ENCODE measurements at regions not wholly inside any gene's neighbourhood (a gene's known extent, or its start where the extent isn't known, plus 50 kb on each side); places are given as distances from the start of the nearest gene placed in this dataset.

- no peak for DNase-seq
- peaks cover 2% of the 10 kb centered on the region; the same call in 1 of the 2 replicates for H3K27me3 Mint-ChIP-seq (ENCODE audit: low read depth)
- no peaks in the 10 kb centered on the region for H3K79me2 ChIP-seq (ENCODE audit: insufficient read depth, low read length)
- WGBS (ENCODE audit: extremely low coverage, insufficient read length, low lambda C conversion rate) = no CpG with 5 or more reads among the region's 4 CpGs
- H3K4me1 Mint-ChIP-seq = no peaks in the 10 kb centered on the region
- H3K4me3 Mint-ChIP-seq = no peak overlapping the region
- no peak overlapping the region; a peak in 1 of 7 replicates for H3K27ac Mint-ChIP-seq
- H3K23me2 ChIP-seq (ENCODE audit: insufficient read length, low read depth, low read length, poor library complexity, severe bottlenecking) = no peaks in the 10 kb centered on the region
- H3K18ac ChIP-seq (ENCODE audit: insufficient read length, low read depth, low read length) = no peak overlapping the region
- no peak overlapping the region for H3K14ac ChIP-seq (ENCODE audit: insufficient read depth, low read length)
- H2BK5ac ChIP-seq (ENCODE audit: insufficient read length, low read length) = no peak overlapping the region
- no peak overlapping the region for H4K91ac ChIP-seq (ENCODE audit: insufficient read length, low read depth, low read length)
- no peaks in the 10 kb centered on the region for H3K4me1 ChIP-seq (ENCODE audit: insufficient read depth, low read length)
- no peak overlapping the region for H4K5ac ChIP-seq (ENCODE audit: insufficient read length, low read depth, low read length)
- no peak overlapping the region for H4K8ac ChIP-seq (replicated peaks; ENCODE audit: insufficient read length, low read depth, low read length)
- no peaks in the 10 kb centered on the region; a peak in 1 of 5 replicates for H3K9me3 Mint-ChIP-seq
- no peak overlapping the region for H2BK120ac ChIP-seq (ENCODE audit: low read depth, low read length, poor library complexity, severe bottlenecking)
- no peak overlapping the region for H2BK20ac ChIP-seq (ENCODE audit: low read depth, low read length, poor library complexity, severe bottlenecking)
- no peak overlapping the region for H3T11ph ChIP-seq (ENCODE audit: low read length)
- no peak overlapping the region for H3K27ac ChIP-seq (ENCODE audit: insufficient read length, low read depth, low read length)
- H4K20me1 ChIP-seq (ENCODE audit: control insufficient read depth, insufficient read depth, insufficient read length) = no peaks in the 10 kb centered on the region
- no peaks in the 10 kb centered on the region for H3K27me3 ChIP-seq (ENCODE audit: insufficient read depth, low read length)
- H3K56ac ChIP-seq (ENCODE audit: insufficient read length, low read depth, low read length) = no peak overlapping the region
- no peak overlapping the region for H3K9ac ChIP-seq (ENCODE audit: extremely low read depth, insufficient read length, low read length)
- H3K9me3 ChIP-seq (ENCODE audit: control insufficient read depth, low read depth, low read length) = no peaks in the 10 kb centered on the region
- no peak overlapping the region for H2AFZ ChIP-seq (ENCODE audit: low read length)
- no peak overlapping the region for H2AK5ac ChIP-seq (ENCODE audit: insufficient read length, low read length)
- H3K79me1 ChIP-seq (ENCODE audit: insufficient read depth, low read depth, low read length, poor library complexity, severe bottlenecking) = no peaks in the 10 kb centered on the region
- H3K4me2 ChIP-seq (ENCODE audit: insufficient read depth, insufficient read length, low read length) = no peak overlapping the region
- no peak overlapping the region for H3K23ac ChIP-seq (ENCODE audit: insufficient read length, low read depth, low read length)
- no peak overlapping the region for H3K4ac ChIP-seq (ENCODE audit: low read depth, low read length)
- no peak overlapping the region for H2BK15ac ChIP-seq (ENCODE audit: low read depth, low read length)
- TF ChIP-seq CTCF (conservative IDR thresholded peaks at IDR 0.05) = no peak
- no peaks in the 10 kb centered on the region for H3K36me3 Mint-ChIP-seq (ENCODE audit: insufficient read depth in 1 of 3, low read depth in 3 of 3)
- no peak overlapping the region for H2BK12ac ChIP-seq (ENCODE audit: insufficient read length, low read depth, low read length)
Observed at GRCh38 chr6:9101920-9102319, 666.6 kb upstream of the SLC35B3 start.

All from H9 (cell line).